Heart right ventricle (tissue), 16 donors: ENCODE measurements at regions not wholly inside any gene's neighbourhood (a gene's known extent, or its start where the extent isn't known, plus 50 kb on each side); places are given as distances from the start of the nearest gene placed in this dataset.

ENCODE experiments used
- ATAC-seq, 8 donors: fragments of 200-7000 bp; cut with Tn5 transposase; one replicate each; pipeline ENCODE4 v1.9.1; 2020; ENCODE audit warnings: mild to moderate bottlenecking in 8 of 8, moderate library complexity in 8 of 8, moderate number of reproducible peaks in 1 of 8
- DNase-seq, 2 donors: peaks; one replicate each; pipeline ENCODE4 v3.0.0-alpha.2; 2020
- H3K27ac ChIP-seq, 10 donors: fragments of 200-600 bp; sonication (generic) in 2 of 10; one replicate each; pipeline versions ENCODE4 v1.5.0 to v1.8.0; 2020 to 2022; ENCODE audit warnings: mild to moderate bottlenecking in 3 of 10
- H3K27me3 ChIP-seq, 7 donors: fragments of 200-600 bp; one replicate each; pipeline ENCODE4 v1.8.0; 2021 to 2022; ENCODE audit warnings: mild to moderate bottlenecking in 2 of 7
- H3K36me3 ChIP-seq, 9 donors: fragments of 200-600 bp; sonication (generic) in 1 of 9; one replicate each; pipeline versions ENCODE4 v1.5.0 to v1.8.0; 2020 to 2022; ENCODE audit warnings: mild to moderate bottlenecking in 2 of 9
- H3K4me1 ChIP-seq, 9 donors: fragments of 200-600 bp; sonication (generic) in 1 of 9; one replicate each; pipeline versions ENCODE4 v1.5.0 to v1.8.0; 2020 to 2022; ENCODE audit warnings: mild to moderate bottlenecking in 4 of 9
- H3K4me3 ChIP-seq, 10 donors: fragments of 200-600 bp; sonication (generic) in 2 of 10; one replicate each; pipeline versions ENCODE4 v1.5.0 to v1.8.0; 2020 to 2022; ENCODE audit warnings: mild to moderate bottlenecking in 7 of 10, moderate library complexity in 2 of 10
- H3K9me3 ChIP-seq, 11 donors: fragments of 200-600 bp in 10 of 11; sonication (generic) in 2 of 11; one replicate each; pipeline versions ENCODE4 v1.5.0 to v1.8.0; 2013 to 2022; ENCODE audit warnings: mild to moderate bottlenecking in 2 of 11, control low read depth in 1 of 11, moderate library complexity in 1 of 11
- CTCF ChIP-seq, 9 donors: fragments of 200-600 bp; sonication (generic) in 2 of 9; IDR thresholded peaks; one replicate each; pipeline versions ENCODE4 v1.5.0 to v1.8.0; 2021 to 2022; ENCODE audit warnings: antibody characterized with exemption in 9 of 9, mild to moderate bottlenecking in 5 of 9, moderate library complexity in 1 of 9
- WGBS, 2 donors: extraction: QIAGEN DNeasy Blood & Tissue Kit; methylation state at CpG; one replicate each; pipeline ENCODE4 v1.1.7; 2013; ENCODE audit warnings: inconsistent platforms in 1 of 2; 5-methylcytosine and 5-hydroxymethylcytosine counted together
- intact Hi-C, 10 donors: fragments of 100-400 bp; cut with DNase I; formaldehyde crosslinking; loops; one replicate each; pipeline versions ENCODE4 v1.11.1 to v1.14.2; 2022
- donor health status: Arrhythmogenic right ventricular cardiomyopathy.
- donor health status: ischemic (EF 13 %, LVEDD 7.1; RV severe dilation, severe dysfunction).
- donor health status: healthy with polysubstance abuse.
- donor health status: DM: no; HTN: yes; CAD: no.
- donor health status: DM: no; HTN: no; CAD: no.
- donor health status: ischemic (EF 25% LVEDD 6.9; RV normal size, moderate dysfunction).
- donor health status: ischemic (EF 25% LVEDD 5.7; RV mildly dilated, moderate dysfunction).
- donor health status: healthy.
- donor health status: DM: yes; HTN: yes; CAD: no.
- donor health status: Ischemic cardiomyopathy.
- donor health status: ischemic (EF 35%, LVEDD 5.7; RV mildly dilated, moderate dysfunction).
- donor health status: nonischemic (EF 11% LVEDD 7.7; RV severe dilation, severe dysfunction).
- donor health status: DM: yes; HTN: yes; CAD: no.
- donor health status: PGD.
- donor health status: ischemic (EF 29% LVEDD 5.4; RV normal size, mild dysfunction).
- donor health status: nonischemic (EF 23%, LVEDD 6.1; RV moderate dilation, normal function).

GRCh38 chr12:86312232-86312631 is 56.0 kb upstream of the MGAT4C start:
- Histone ChIP-seq H3K27me3 (no peaks in the 10 kb centered on the region), H3K36me3 (no peaks in the 10 kb centered on the region), H3K9me3 (peaks cover 0 to 2% (median 0%) of the 10 kb centered on the region in 11 donors), H3K4me3 (no peak overlapping the region), H3K4me1 (no peaks in the 10 kb centered on the region), H3K27ac (no peak overlapping the region)
- no peak for ATAC-seq
- WGBS, 2 donors: 67 to 74% methylated on average over 4 of the region's 4 CpGs
- intact Hi-C loops: no loop called here
- DNase-seq: no peak
- TF ChIP-seq CTCF (IDR thresholded peaks at IDR 0.05): no peak
